HG03103 (cell line): ENCODE measurements at regions not wholly inside any gene's neighbourhood (a gene's known extent, or its start where the extent isn't known, plus 50 kb on each side); places are given as distances from the start of the nearest gene placed in this dataset.

ENCODE experiments used
- ATAC-seq: cut with Tn5 transposase; IDR thresholded peaks from one replicate; pipeline ENCODE4 v1.9.1; 2021; ENCODE audit warnings: low read depth; ENCODE audit not compliant: unreplicated experiment

GRCh38 chr9:119095072-119095471, 274.2 kb downstream of the BRINP1 start:
- no peak for ATAC-seq

- no peak for ATAC-seq
Observed at GRCh38 chr9:119101048-119101447, 268.2 kb downstream of the BRINP1 start.

- ATAC-seq: no peak
Observed at GRCh38 chr9:119114681-119115080, 254.6 kb downstream of the BRINP1 start.
